DMS 273 treated with DMSO at 0.1 percent for 48 hours (cell line): ENCODE measurements at regions not wholly inside any gene's neighbourhood (a gene's known extent, or its start where the extent isn't known, plus 50 kb on each side); places are given as distances from the start of the nearest gene placed in this dataset.
"Not testable (repeated sequence)": the region's sequence is repeated elsewhere in the genome, so short reads cannot be mapped to it uniquely, and the experiment has no call there.

Experiments
- DNase-seq: peaks from one replicate; lab custom pipeline; 2025; lab: John Stamatoyannopoulos, UW

- DNase-seq, result no peak
Measured at GRCh38 chr7:53087274-53087673, 51.8 kb downstream of the POM121L12 start.

DNA sequence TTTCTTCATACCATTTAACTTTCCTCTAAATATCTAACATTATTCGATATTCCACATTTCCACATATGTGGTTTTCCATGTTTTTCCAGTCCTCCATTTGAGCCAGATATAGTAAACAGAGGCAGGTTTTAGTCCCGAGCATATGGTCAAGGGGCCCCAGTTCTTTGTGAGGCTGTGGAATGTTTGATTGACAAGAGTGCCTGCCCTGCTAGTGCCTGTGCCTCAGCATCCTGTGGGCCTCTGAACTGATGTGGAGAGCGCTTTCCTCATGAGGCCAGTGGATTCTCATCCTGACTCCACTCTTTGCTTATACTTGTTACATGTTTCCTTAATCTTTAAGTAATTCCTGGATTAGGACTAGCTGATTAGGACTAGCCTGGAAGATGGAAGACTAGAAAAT lies 58.8 kb downstream of the POM121L12 start:
- DNase-seq, result no peak

DNA sequence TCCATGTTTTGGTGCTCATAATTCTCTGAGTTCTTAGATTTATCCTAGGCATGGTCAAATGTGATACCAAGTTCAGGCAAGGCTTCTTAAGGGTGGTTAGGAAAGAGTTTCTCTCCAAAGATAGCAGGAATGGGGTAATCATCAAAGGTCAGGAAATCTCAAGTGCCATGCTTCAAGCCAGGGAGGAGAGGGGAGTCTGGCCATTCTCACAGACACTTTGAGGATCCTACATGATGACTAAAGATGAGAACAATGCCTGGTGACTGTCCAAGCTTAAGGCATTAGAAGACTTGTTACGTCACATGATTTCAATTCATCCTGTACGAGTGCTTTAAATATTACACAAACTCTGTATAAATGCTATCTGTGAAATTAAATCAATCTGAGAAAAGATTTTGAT lies 59.4 kb downstream of the POM121L12 start:
- DNase-seq, result no peak

- DNase-seq, result no peak
Measured at GRCh38 chr7:53095731-53096501, 60.5 kb downstream of the POM121L12 start.

- DNase-seq, result no peak
Measured at GRCh38 chr7:53100091-53100490, 64.7 kb downstream of the POM121L12 start.

DNA sequence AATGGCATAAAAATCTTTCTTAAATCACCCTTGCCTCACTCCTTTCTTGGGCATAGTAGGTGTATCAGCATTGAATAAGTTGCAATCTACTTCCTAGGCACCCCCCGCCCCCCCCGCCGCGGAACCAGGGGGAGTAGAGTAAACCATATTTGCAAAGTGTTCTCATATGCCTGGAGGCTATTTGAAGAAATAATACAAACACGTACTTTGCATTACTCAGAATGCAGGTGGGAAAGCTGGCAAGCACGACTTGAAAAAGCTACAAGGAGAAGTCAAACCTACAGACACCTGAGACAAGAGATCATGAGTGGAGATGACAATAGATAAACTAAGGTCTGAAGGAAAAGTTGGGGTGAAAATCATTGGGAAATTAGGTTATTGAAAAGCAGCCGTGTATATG lies 65.6 kb downstream of the POM121L12 start:
- DNase-seq, result no peak

- DNase-seq, result no peak
Measured at GRCh38 chr7:53110425-53110824, 75.0 kb downstream of the POM121L12 start.

- no peak for DNase-seq
Measured at GRCh38 chr7:53111031-53111430, 75.6 kb downstream of the POM121L12 start.

- DNase-seq, result no peak
Measured at GRCh38 chr7:53113424-53113823, 78.0 kb downstream of the POM121L12 start.

GRCh38 chr7:53119514-53119941 lies 84.1 kb downstream of the POM121L12 start:
- DNase-seq, result no peak

- no peak for DNase-seq
Measured at GRCh38 chr7:53121374-53121773, 85.9 kb downstream of the POM121L12 start.

DNA sequence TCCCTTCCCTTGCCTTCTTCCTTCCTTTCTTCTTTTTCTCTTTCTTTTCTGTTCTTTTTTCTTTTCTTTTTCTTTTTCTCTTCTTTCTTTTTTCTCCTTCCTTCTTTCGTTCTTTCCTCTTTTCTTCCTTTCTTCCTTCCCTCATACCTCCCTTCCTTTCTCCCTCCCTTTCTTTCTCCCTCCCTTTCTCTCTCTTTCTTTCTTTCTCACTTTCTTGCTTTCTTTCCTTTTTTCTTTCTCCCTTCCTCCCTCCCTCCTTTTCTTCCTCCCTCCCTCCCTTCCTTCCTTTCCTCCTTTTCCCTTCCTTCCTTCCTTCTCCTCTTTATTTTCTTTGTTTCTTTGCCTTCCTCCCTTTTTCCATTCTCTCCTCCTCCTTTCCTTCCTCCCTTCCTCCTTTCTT lies 96.3 kb downstream of the POM121L12 start:
- DNase-seq, result no peak

- no peak for DNase-seq
Measured at GRCh38 chr7:53151496-53151895, 116.1 kb downstream of the POM121L12 start.

DNA sequence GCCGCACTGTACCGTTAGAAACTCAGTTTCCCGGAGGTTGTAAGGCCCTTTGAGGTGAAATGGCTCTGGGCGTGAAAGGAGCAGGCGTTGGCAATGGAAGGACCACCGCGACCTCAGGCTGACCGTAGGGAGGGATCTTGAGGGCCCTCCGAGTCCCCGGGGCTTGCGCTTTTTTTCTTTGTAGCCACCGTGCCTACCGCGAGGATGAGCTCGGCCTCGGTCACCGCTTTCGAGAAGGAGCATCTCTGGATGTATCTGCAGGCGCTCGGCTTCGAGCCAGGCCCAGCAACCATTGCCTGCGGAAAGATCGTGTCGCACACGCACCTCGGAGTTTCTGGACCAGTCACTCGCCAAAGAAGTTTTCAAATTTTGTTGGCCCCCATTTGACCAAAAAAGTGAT lies 151.8 kb downstream of the POM121L12 start:
- not testable (repeated sequence) for DNase-seq

DNA sequence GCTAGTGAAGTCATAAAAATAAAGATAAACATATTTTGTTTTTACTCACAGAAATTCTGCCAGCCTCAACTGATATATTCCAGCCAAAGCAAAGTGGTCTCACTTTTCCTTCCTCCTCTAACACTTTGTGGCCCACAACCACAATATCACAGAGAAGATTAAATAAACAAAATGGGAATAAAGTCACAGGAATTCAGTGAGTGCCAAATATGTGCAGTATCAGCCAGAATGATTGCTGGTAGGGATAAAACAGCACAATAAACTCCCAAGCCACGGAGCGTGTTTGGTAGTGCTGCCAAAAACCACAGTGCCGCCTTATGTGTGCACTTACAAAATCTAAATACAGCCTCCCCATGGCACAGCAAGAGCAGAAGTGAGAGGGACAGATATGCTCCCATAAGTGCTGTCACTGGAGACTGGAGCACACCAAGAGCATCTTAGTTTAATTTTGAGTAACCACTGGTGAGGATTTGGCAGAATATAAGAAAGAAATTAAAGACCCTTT lies 155.8 kb downstream of the POM121L12 start:
- DNase-seq, result no peak

DNA sequence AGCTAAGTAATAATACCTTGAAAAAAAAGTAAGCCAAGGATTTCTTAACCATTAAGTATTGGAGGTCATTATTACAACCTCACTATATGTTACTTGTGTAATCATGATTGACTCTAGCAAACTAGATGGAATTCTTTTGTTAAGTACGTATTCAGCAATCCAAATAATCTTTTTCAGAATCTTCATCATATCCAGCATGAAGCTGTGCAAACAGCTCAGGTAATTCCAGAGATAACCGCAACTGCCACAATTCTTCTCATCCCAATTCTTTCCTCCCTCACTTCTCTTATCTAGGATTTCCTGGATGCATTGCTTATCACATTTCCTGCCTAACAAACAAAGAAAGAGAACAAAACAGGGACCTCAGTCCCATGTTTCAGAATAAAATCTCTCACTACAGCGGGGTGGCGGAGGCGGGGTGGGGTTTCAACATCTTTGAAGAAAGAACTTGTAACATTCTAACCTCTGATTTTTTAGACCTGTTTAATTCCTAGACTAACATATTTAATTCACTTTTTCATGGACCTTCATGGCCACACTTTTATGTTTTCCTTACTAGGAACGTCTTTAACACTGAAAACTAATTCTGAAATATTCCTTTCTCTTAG lies 156.5 kb downstream of the POM121L12 start:
- no peak for DNase-seq

GRCh38 chr7:53205006-53205405 lies 169.6 kb downstream of the POM121L12 start:
- DNase-seq, result no peak

GRCh38 chr7:53209129-53209528 lies 173.7 kb downstream of the POM121L12 start:
- DNase-seq, result no peak

DNA sequence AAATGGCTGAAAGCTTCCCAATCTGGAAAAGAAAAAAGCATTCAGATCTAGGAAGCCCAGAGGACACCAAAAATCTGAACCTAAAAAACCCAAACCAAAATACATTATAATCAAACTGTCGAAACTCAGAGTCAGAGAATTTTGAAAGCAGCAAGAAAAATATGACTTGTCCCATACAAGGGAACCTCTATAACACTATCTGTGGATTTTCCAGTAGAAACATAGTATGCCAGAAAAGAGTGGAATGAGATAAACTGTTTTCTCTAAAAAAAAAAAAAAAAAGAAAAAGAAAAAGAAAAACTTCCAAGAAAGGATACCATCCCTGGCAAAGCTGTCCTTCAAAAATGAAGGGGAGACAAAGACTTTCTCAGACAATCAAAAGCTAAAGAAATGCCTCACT lies 179.0 kb downstream of the POM121L12 start:
- DNase-seq, result no peak

GRCh38 chr7:53218730-53219504 lies 183.5 kb downstream of the POM121L12 start:
- no peak for DNase-seq

DNA sequence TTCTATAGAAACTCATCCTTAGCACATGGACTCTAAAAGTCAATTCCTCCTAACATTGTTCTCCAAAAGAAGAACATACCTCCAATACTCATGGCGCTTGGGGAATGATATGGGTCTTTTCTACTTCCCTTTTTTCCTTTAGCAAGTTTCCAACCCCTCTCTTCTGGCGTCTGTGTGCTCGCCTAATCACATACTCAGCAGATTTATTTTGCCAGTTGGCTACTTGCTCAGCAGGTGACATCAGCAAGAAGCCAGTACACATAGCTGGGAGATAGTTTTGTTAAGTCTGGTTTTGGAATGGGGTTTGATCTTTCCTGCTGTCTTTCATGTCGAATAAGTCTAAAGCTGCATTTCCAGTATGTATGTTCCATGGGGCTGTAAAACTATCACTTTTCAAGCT lies 193.8 kb downstream of the POM121L12 start:
- DNase-seq, result no peak

DNA sequence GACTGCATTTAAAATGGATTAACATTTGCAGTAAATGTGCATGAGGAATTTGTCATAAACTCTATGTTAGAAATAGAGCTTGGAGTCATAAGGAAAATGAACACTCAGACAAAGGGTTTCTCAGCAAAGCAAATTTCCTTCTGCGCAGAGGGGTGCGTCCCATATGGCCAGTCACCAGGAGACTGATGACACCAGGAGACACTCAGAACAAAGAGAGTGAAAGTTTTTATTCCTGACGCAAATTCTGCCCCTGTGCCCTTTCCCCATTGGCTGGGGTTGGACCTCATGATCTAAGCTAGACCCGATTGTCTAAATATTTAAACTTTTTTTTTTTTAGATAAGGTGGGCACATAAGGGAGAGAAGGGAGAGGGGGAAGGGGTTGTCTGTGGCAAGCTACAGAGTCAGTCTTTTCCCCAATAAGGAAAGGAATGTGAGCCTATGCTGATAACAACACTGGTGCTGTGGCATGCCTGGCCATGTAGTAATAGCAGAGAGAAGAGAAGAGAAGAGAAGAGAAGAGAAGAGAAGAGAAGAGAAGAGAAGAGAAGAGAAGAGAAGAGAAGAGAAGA lies 202.0 kb downstream of the POM121L12 start:
- DNase-seq, result no peak
